CD4-positive, alpha-beta T cell treated with Interleukin-4 for 1 hour (primary cell): ENCODE measurements at regions not wholly inside any gene's neighbourhood (a gene's known extent, or its start where the extent isn't known, plus 50 kb on each side); places are given as distances from the start of the nearest gene placed in this dataset.

ENCODE experiments used
- DNase-seq, 2 donors: peaks; one replicate each; pipeline ENCODE4 v3.0.0-alpha.2; 2020 to 2022

DNA sequence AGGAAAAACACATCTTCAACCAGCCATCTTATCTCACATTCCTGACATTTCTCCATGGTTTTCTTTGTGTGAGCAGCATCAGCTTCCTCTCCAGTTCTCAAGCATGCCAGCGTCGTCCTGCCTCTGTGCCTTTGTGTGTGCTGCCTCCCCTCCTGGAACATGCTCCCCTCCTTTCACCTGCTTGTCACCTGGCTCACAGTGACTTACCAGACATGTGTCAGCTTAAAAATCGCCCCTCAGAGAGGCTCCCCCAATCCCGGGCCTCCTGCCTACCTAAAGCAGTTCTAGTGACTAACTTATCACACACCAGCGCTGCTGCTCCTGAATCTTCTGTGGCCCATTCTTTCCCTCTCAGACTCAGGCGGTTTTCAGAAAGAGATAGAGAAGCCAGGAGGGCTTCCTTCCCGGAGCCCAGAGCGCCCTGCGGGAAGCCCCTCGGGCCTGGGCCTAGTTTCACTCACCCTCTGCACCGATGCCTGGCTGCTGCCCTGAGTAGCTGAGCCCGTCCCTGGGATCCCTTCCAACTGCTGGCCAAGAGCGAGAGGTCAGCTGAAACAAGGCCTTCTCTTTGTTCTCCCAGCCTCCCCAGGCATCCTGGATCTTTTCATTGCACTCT, 51.1 kb upstream of the MVB12B start:
- no peak for DNase-seq

GRCh38 chr9:126276056-126276728, 50.4 kb upstream of the MVB12B start:
- no peak for DNase-seq
